NT2/D1 (cell line): ENCODE measurements at regions not wholly inside any gene's neighbourhood (a gene's known extent, or its start where the extent isn't known, plus 50 kb on each side); places are given as distances from the start of the nearest gene placed in this dataset.
"Not testable (repeated sequence)": the region's sequence is repeated elsewhere in the genome, so short reads cannot be mapped to it uniquely, and the experiment has no call there.

Source experiments
- YY1 ChIP-seq: IDR thresholded peaks from 2 replicates; pipeline ENCODE4 v1.6.1; 2011; ENCODE audit not compliant: insufficient read length, insufficient read depth
- ZNF274 ChIP-seq: IDR thresholded peaks from 2 replicates; pipeline ENCODE4 v1.6.1; 2011; ENCODE audit warnings: mild to moderate bottlenecking, low read depth, low read length

DNA sequence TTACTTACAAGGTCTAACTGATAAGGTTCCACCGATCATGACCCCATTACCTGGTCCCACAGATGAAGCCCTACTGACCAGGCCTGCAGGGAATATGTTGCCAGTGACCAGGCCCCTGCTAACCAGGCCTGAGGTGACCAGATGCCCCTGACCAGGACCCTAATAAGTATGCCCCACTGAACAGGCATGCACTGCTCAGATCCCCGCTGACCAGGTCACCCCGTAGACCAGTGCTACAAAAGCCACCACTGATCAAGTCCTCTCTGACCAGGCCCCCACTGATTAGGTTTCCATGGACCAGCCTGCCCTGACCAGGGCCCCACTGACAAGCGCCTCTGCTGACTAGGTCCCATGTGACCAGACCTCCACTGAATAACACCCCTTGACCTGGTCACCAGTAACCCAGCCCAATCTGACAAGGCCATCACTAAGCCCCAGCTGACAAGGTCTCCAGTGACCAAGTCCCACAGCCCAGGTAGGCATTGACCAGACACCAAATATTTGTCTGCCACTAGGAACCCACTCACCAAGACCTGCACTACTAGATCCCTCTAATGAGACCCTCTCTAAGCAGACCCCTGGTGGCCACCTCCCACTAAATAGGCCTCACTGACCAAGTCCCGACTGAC is 228.5 kb downstream of the CWH43 start:
- TF ChIP-seq YY1, ZNF274: not testable (repeated sequence)
